Left ventricle myocardium inferior (tissue), 1 donor: ENCODE measurements at regions not wholly inside any gene's neighbourhood (a gene's known extent, or its start where the extent isn't known, plus 50 kb on each side); places are given as distances from the start of the nearest gene placed in this dataset.

Experiments
- DNase-seq: peaks from one replicate; pipeline ENCODE4 v3.0.0-alpha.2; 2020
- H3K27ac ChIP-seq: fragments of 200-600 bp; replicated peaks from 2 replicates; pipeline ENCODE4 v1.8.0; 2021
- H3K27me3 ChIP-seq: fragments of 200-600 bp; 2 replicates; pipeline ENCODE4 v1.8.0; 2021; ENCODE audit warnings: low read depth
- H3K36me3 ChIP-seq: fragments of 200-600 bp; 2 replicates; pipeline ENCODE4 v1.8.0; 2021
- H3K4me1 ChIP-seq: fragments of 200-600 bp; 2 replicates; pipeline ENCODE4 v1.8.0; 2021
- H3K4me3 ChIP-seq: fragments of 200-600 bp; 2 replicates; pipeline ENCODE4 v1.8.0; 2021; ENCODE audit warnings: mild to moderate bottlenecking, moderate library complexity
- H3K9me3 ChIP-seq: fragments of 200-600 bp; replicated peaks from 2 replicates; pipeline ENCODE4 v1.8.0; 2021
- CTCF ChIP-seq: fragments of 200-600 bp; IDR thresholded peaks from 2 replicates; pipeline ENCODE4 v1.8.0; 2021; ENCODE audit warnings: antibody characterized with exemption, mild to moderate bottlenecking, borderline replicate concordance
- intact Hi-C: fragments of 100-400 bp; cut with micrococcal nuclease; formaldehyde crosslinking; loops from one replicate; pipeline ENCODE4 v1.11.0; 2022
- donor health status: DM: no; HTN: yes; CAD: no; lungs with severe emphysema.

GRCh38 chr2:59727121-59727590, 826.3 kb downstream of the BCL11A start:
- no peak for TF ChIP-seq CTCF
- intact Hi-C loops = no loop called here
- Histone ChIP-seq H3K9me3 (no peaks in the 10 kb centered on the region), H3K27me3 (no peaks in the 10 kb centered on the region), H3K4me3 (no peak overlapping the region), H3K27ac (no peak overlapping the region), H3K4me1 (no peaks in the 10 kb centered on the region), H3K36me3 (no peaks in the 10 kb centered on the region)
- DNase-seq = no peak

GRCh38 chr2:59726228-59727120, 827.0 kb downstream of the BCL11A start:
- no peak for DNase-seq
- Histone ChIP-seq H3K27me3 (no peaks in the 10 kb centered on the region), H3K9me3 (no peaks in the 10 kb centered on the region), H3K4me1 (no peaks in the 10 kb centered on the region), H3K4me3 (no peak overlapping the region), H3K27ac (no peak overlapping the region), H3K36me3 (no peaks in the 10 kb centered on the region)
- TF ChIP-seq CTCF = no peak
- intact Hi-C loops = no loop called here

- Histone ChIP-seq H3K9me3 (no peaks in the 10 kb centered on the region), H3K4me3 (no peak overlapping the region), H3K27me3 (no peaks in the 10 kb centered on the region), H3K36me3 (no peaks in the 10 kb centered on the region), H3K27ac (no peak overlapping the region), H3K4me1 (no peaks in the 10 kb centered on the region)
- TF ChIP-seq CTCF = no peak
- intact Hi-C loops = no loop called here
- no peak for DNase-seq
Measured at GRCh38 chr2:59724746-59725145, 828.7 kb downstream of the BCL11A start.

GRCh38 chr2:59720296-59720866, 833.1 kb downstream of the BCL11A start:
- DNase-seq = no peak
- no peaks in the 10 kb centered on the region for H3K9me3 ChIP-seq
- H3K36me3 ChIP-seq = no peaks in the 10 kb centered on the region
- no peaks in the 10 kb centered on the region for H3K4me1 ChIP-seq
- H3K4me3 ChIP-seq = no peak overlapping the region
- H3K27ac ChIP-seq = no peak overlapping the region
- intact Hi-C loops = no loop called here
- no peaks in the 10 kb centered on the region for H3K27me3 ChIP-seq
- no peak for TF ChIP-seq CTCF

- Histone ChIP-seq H3K9me3 (no peaks in the 10 kb centered on the region), H3K36me3 (no peaks in the 10 kb centered on the region), H3K4me3 (no peak overlapping the region), H3K27ac (no peak overlapping the region), H3K4me1 (no peaks in the 10 kb centered on the region), H3K27me3 (no peaks in the 10 kb centered on the region)
- intact Hi-C loops = no loop called here
- TF ChIP-seq CTCF = no peak
- DNase-seq = no peak
Measured at GRCh38 chr2:59713577-59713976, 839.9 kb downstream of the BCL11A start.
